HepG2 (cell line): ENCODE measurements at regions not wholly inside any gene's neighbourhood (a gene's known extent, or its start where the extent isn't known, plus 50 kb on each side); places are given as distances from the start of the nearest gene placed in this dataset.

Experiments
- ATAC-seq: fragments of 200-7000 bp; cut with Tn5 transposase; 3 replicates; pipeline ENCODE4 v1.9.1; 2020; ENCODE audit warnings: mild to moderate bottlenecking, moderate library complexity
- BruUV-seq: library from RNA; stranded (reverse); fragments of 400-500 nt; replicated peaks from 2 replicates; lab custom pipeline; 2021; lab: Mats Ljungman, UMichigan
- CTCF ChIA-PET: fragments of 300-600 bp; formaldehyde crosslinking; extraction: SDS; loops from one replicate; lab custom pipeline; 2021; ENCODE audit warnings: low total read pairs, inconsistent platforms, low intra/inter-chr PET ratio; lab: Yijun Ruan, JAX
- POLR2A ChIA-PET: fragments of 350-600 bp; sonication (Branson Sonifier 250); formaldehyde crosslinking; loops from one replicate; lab custom pipeline; 2020; ENCODE audit warnings: antibody characterized with exemption, inconsistent platforms; lab: Yijun Ruan, JAX
- DNase-seq: peaks from one replicate; pipeline ENCODE4 v3.0.0-alpha.2; 2015; ENCODE audit warnings: low spot score
- FAIRE-seq: peaks from 3 replicates; lab custom pipeline; 2011; peaks lifted over from hg19 to GRCh38; lab: Jason Lieb, UNC
- H2AFZ ChIP-seq: one replicate; pipeline ENCODE4 v1.6.1; 2011; ENCODE audit warnings: low read length, inconsistent platforms
- H3K27ac ChIP-seq: fragments of 300-600 bp; 3 replicates; pipeline ENCODE4 v1.8.0; 2011; ENCODE audit warnings: mixed run types, mild to moderate bottlenecking, mixed read lengths, low read length, inconsistent platforms; ENCODE audit not compliant: insufficient read depth; ENCODE audit errors: extremely low read length
- H3K27me3 ChIP-seq, 2 experiments: fragments of 200-600 bp in 1 of 2; 2 replicates in 1 of 2; 3 replicates in 1 of 2; pipeline versions ENCODE4 v1.6.0 to v1.8.0; 2011; ENCODE audit warnings: low read length in 2 of 2, mild to moderate bottlenecking in 2 of 2, moderate library complexity in 2 of 2, inconsistent platforms in 1 of 2; ENCODE audit not compliant: insufficient read depth in 2 of 2, control insufficient read depth in 1 of 2
- H3K36me3 ChIP-seq, 2 experiments: fragments of 200-600 bp in 1 of 2; replicated peaks in 1 of 2; 2 replicates in 1 of 2; 3 replicates in 1 of 2; pipeline versions ENCODE4 v1.5.1 to v1.8.0; 2011; ENCODE audit warnings: low read length in 2 of 2, inconsistent platforms in 1 of 2; ENCODE audit not compliant: insufficient read depth in 2 of 2, control insufficient read depth in 1 of 2
- H3K4me1 ChIP-seq: 2 replicates; pipeline ENCODE4 v1.5.1; 2012; ENCODE audit warnings: low read length, inconsistent platforms; ENCODE audit not compliant: insufficient read depth
- H3K4me2 ChIP-seq: 2 replicates; pipeline ENCODE4 v1.6.0; 2011; ENCODE audit warnings: low read depth, low read length, inconsistent platforms
- H3K4me3 ChIP-seq, 3 experiments: fragments of 200-600 bp in 1 of 3; sonication (generic), shearing (Covaris generic) in 1 of 3; replicated peaks in 1 of 3; 2 replicates each; pipeline ENCODE4 v1.5.1; 2011 to 2016; ENCODE audit warnings: low read length in 3 of 3, inconsistent platforms in 2 of 3, low read depth in 2 of 3, mild to moderate bottlenecking in 2 of 3, control low read depth in 1 of 3, mixed read lengths in 1 of 3; ENCODE audit not compliant: insufficient read depth in 1 of 3
- H3K79me2 ChIP-seq: one replicate; pipeline ENCODE4 v1.6.1; 2011; ENCODE audit warnings: low read length, inconsistent platforms; ENCODE audit not compliant: insufficient read depth
- H3K9ac ChIP-seq: 2 replicates; pipeline ENCODE4 v1.6.0; 2011; ENCODE audit warnings: mild to moderate bottlenecking, low read depth, low read length, inconsistent platforms; ENCODE audit not compliant: insufficient read depth
- H3K9me3 ChIP-seq: 2 replicates; pipeline ENCODE4 v1.5.1; 2012; ENCODE audit warnings: mild to moderate bottlenecking, low read length
- H4K20me1 ChIP-seq: 2 replicates; pipeline ENCODE4 v1.6.0; 2011; ENCODE audit warnings: inconsistent platforms, mild to moderate bottlenecking, low read length, moderate library complexity; ENCODE audit not compliant: insufficient read depth
- EED ChIP-seq: sonication (generic); formaldehyde crosslinking; IDR thresholded peaks from 2 replicates; pipeline ENCODE4 v1.5.0; 2020; ENCODE audit warnings: mild to moderate bottlenecking, missing genetic modification reagents
- FOXK1 ChIP-seq: sonication (generic); formaldehyde crosslinking; IDR thresholded peaks from 2 replicates; pipeline ENCODE4 v1.4.0; 2020; ENCODE audit warnings: low read depth, missing genetic modification reagents, borderline replicate concordance
- HNRNPK ChIP-seq: fragments of 200-400 bp; formaldehyde crosslinking; IDR thresholded peaks from 2 replicates; pipeline ENCODE4 v1.6.1; 2018; ENCODE audit warnings: low read length, low read depth, moderate library complexity, mild to moderate bottlenecking; ENCODE audit not compliant: poor library complexity, severe bottlenecking
- PCBP1 ChIP-seq: fragments of 200-400 bp; formaldehyde crosslinking; IDR thresholded peaks from 2 replicates; pipeline ENCODE4 v1.6.1; 2017; ENCODE audit warnings: mild to moderate bottlenecking, low read depth, low read length, borderline replicate concordance
- PPARG ChIP-seq: conservative IDR thresholded peaks from 2 replicates; pipeline ENCODE4 v1.6.1; 2016; ENCODE audit warnings: missing biosample characterization, missing genetic modification reagents
- ZNF30 ChIP-seq: sonication (generic); formaldehyde crosslinking; IDR thresholded peaks from 2 replicates; pipeline ENCODE4 v1.5.0; 2020; ENCODE audit warnings: mild to moderate bottlenecking, missing genetic modification reagents
- ZNF451 ChIP-seq: sonication (generic); formaldehyde crosslinking; IDR thresholded peaks from 2 replicates; pipeline ENCODE4 v1.5.0; 2020; ENCODE audit warnings: mild to moderate bottlenecking, missing genetic modification reagents
- ZNF549 ChIP-seq: sonication (generic); formaldehyde crosslinking; IDR thresholded peaks from 2 replicates; pipeline ENCODE4 v1.5.0; 2020; ENCODE audit warnings: missing genetic modification reagents
- ZNF629 ChIP-seq: sonication (generic); formaldehyde crosslinking; conservative IDR thresholded peaks from 2 replicates; pipeline ENCODE4 v1.5.0; 2020; ENCODE audit warnings: missing genetic modification reagents
- ZNF737 ChIP-seq: sonication (generic); formaldehyde crosslinking; IDR thresholded peaks from 2 replicates; pipeline ENCODE4 v1.5.0; 2020; ENCODE audit warnings: missing genetic modification reagents, mild to moderate bottlenecking, borderline replicate concordance
- WGBS: methylation state at CpG from one replicate; pipeline ENCODE4 v1.1.6; 2017; ENCODE audit warnings: low lambda C conversion rate; 5-methylcytosine and 5-hydroxymethylcytosine counted together
- in situ Hi-C: cut with HindIII; loops from 2 replicates; pipeline ENCODE4 v1.10.0; 2017; ENCODE audit warnings: low pct_unique_long_range_greater_than_20kb; ENCODE audit not compliant: extremely low pct_ligation_motif_present
- intact Hi-C: fragments of 100-400 bp; cut with micrococcal nuclease; formaldehyde crosslinking; loops from one replicate; pipeline ENCODE4 v1.10.0; 2022; ENCODE audit not compliant: unreplicated experiment
- TF ChIP-seq, protein P1 (sequence below): sonication (generic); formaldehyde crosslinking; IDR thresholded peaks from 2 replicates; pipeline ENCODE4 v1.4.0; 2020; ENCODE audit warnings: mild to moderate bottlenecking, missing genetic modification reagents
- TF ChIP-seq, protein P2 (sequence below): sonication (generic); formaldehyde crosslinking; IDR thresholded peaks from 2 replicates; pipeline ENCODE4 v1.4.0; 2020; ENCODE audit warnings: missing genetic modification reagents
- TF ChIP-seq, protein P3 (sequence below): sonication (generic); formaldehyde crosslinking; IDR thresholded peaks from 2 replicates; pipeline ENCODE4 v1.5.1; 2020; ENCODE audit warnings: mild to moderate bottlenecking, missing genetic modification reagents, moderate library complexity
- TF ChIP-seq, protein P4 (sequence below): sonication (generic); formaldehyde crosslinking; IDR thresholded peaks from 2 replicates; pipeline ENCODE4 v1.8.1; 2023; ENCODE audit warnings: mild to moderate bottlenecking, inconsistent platforms, moderate library complexity, missing genetic modification reagents, borderline replicate concordance

DNA sequence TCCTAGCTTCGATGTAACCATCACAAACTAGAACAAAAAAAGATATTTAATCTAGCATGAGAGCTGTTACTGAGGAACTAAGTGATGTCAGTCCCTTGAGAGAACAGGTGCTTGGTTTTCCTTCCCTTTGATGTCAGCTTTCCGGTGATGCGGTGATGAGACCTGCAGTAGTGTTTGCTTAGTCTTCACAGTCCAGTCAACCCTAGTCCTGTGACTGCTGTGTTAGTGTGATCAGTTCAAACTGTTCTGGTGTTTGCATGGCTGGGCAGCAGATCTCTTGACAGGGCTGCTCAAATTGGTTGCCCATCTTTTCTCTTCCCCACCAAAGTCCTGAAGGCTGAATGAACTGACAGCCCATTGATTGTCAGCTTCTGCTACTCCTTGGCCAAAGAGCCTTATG, 608.6 kb upstream of the DAB2 start:
- ChIA-PET CTCF (no interaction called here), POLR2A (no interaction called here)
- no TSS peak for BruUV-seq
- H3K36me3 ChIP-seq = no peaks in the 10 kb centered on the region
- ATAC-seq (no peak), FAIRE-seq (no peak), DNase-seq (no peak)
- no peak overlapping the region for H2AFZ ChIP-seq
- H3K9me3 ChIP-seq = peaks cover 6% of the 10 kb centered on the region; the same call in 1 of the 2 replicates
- intact Hi-C loops = no loop called here
- H3K4me3 ChIP-seq = no peak overlapping the region
- no peaks in the 10 kb centered on the region for H4K20me1 ChIP-seq
- no peak overlapping the region for H3K27ac ChIP-seq
- H3K27me3 ChIP-seq = no peaks in the 10 kb centered on the region
- no peak overlapping the region for H3K4me2 ChIP-seq
- no peak overlapping the region for H3K9ac ChIP-seq
- H3K4me1 ChIP-seq = no peaks in the 10 kb centered on the region
- H3K79me2 ChIP-seq = no peaks in the 10 kb centered on the region
- under 1% methylated on average over 3 of the region's 3 CpGs for WGBS
- in situ Hi-C loops = no loop called here
- TF ChIP-seq ZNF30 (no peak), PPARG (CRISPR knock-in tag) (no peak), ZNF629 (no peak), ZNF451 (no peak), ZNF549 (CRISPR knock-in tag) (no peak), FOXK1 (no peak), EED (CRISPR knock-in tag) (no peak), PCBP1 (no peak), HNRNPK (no peak), ZNF737 (CRISPR knock-in tag) (no peak)
- TF ChIP-seq, protein P1, sequence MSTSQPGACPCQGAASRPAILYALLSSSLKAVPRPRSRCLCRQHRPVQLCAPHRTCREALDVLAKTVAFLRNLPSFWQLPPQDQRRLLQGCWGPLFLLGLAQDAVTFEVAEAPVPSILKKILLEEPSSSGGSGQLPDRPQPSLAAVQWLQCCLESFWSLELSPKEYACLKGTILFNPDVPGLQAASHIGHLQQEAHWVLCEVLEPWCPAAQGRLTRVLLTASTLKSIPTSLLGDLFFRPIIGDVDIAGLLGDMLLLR (CRISPR knock-in tag) = no peak
- TF ChIP-seq, protein P2, sequence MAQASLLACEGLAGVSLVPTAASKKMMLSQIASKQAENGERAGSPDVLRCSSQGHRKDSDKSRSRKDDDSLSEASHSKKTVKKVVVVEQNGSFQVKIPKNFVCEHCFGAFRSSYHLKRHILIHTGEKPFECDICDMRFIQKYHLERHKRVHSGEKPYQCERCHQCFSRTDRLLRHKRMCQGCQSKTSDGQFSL = no peak
- TF ChIP-seq, protein P3, sequence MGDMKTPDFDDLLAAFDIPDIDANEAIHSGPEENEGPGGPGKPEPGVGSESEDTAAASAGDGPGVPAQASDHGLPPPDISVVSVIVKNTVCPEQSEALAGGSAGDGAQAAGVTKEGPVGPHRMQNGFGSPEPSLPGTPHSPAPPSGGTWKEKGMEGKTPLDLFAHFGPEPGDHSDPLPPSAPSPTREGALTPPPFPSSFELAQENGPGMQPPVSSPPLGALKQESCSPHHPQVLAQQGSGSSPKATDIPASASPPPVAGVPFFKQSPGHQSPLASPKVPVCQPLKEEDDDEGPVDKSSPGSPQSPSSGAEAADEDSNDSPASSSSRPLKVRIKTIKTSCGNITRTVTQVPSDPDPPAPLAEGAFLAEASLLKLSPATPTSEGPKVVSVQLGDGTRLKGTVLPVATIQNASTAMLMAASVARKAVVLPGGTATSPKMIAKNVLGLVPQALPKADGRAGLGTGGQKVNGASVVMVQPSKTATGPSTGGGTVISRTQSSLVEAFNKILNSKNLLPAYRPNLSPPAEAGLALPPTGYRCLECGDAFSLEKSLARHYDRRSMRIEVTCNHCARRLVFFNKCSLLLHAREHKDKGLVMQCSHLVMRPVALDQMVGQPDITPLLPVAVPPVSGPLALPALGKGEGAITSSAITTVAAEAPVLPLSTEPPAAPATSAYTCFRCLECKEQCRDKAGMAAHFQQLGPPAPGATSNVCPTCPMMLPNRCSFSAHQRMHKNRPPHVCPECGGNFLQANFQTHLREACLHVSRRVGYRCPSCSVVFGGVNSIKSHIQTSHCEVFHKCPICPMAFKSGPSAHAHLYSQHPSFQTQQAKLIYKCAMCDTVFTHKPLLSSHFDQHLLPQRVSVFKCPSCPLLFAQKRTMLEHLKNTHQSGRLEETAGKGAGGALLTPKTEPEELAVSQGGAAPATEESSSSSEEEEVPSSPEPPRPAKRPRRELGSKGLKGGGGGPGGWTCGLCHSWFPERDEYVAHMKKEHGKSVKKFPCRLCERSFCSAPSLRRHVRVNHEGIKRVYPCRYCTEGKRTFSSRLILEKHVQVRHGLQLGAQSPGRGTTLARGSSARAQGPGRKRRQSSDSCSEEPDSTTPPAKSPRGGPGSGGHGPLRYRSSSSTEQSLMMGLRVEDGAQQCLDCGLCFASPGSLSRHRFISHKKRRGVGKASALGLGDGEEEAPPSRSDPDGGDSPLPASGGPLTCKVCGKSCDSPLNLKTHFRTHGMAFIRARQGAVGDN = no peak
- TF ChIP-seq, protein P4, sequence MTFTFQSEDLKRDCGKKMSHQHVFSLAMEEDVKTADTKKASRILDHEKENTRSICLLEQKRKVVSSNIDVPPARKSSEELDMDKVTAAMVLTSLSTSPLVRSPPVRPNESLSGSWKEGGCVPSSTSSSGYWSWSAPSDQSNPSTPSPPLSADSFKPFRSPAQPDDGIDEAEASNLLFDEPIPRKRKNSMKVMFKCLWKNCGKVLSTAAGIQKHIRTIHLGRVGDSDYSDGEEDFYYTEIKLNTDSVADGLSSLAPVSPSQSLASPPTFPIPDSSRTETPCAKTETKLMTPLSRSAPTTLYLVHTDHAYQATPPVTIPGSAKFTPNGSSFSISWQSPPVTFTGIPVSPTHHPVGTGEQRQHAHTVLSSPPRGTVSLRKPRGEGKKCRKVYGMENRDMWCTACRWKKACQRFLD (CRISPR knock-in tag) = no peak
